Gastrocnemius medialis (tissue), 4 donors: ENCODE measurements at regions not wholly inside any gene's neighbourhood (a gene's known extent, or its start where the extent isn't known, plus 50 kb on each side); places are given as distances from the start of the nearest gene placed in this dataset.

Experiments
- ATAC-seq, 2 donors: fragments of 150-250 bp; one replicate each; pipeline ENCODE4 v1.9.1; 2016
- DNase-seq, 2 donors: peaks; one replicate each; pipeline ENCODE4 v3.0.0-alpha.2; 2019
- H3K27ac ChIP-seq, 4 donors: fragments of 200-600 bp; sonication (generic); 1 replicate in 1 of 4; 2 replicates in 3 of 4; pipeline ENCODE4 v1.5.1; 2016 to 2018; ENCODE audit warnings: mild to moderate bottlenecking in 2 of 4, moderate library complexity in 1 of 4
- H3K27me3 ChIP-seq, 3 donors: fragments of 200-600 bp; sonication (generic) in 2 of 3; 1 replicate in 1 of 3; 2 replicates in 2 of 3; pipeline versions ENCODE4 v1.5.1 to v1.6.0; 2016 to 2019; ENCODE audit warnings: mild to moderate bottlenecking in 1 of 3, moderate library complexity in 1 of 3
- H3K36me3 ChIP-seq, 2 donors: fragments of 200-600 bp; sonication (generic) in 1 of 2; one replicate each; pipeline ENCODE4 v1.5.1; 2017 to 2018
- H3K4me1 ChIP-seq, 2 donors: fragments of 200-600 bp; sonication (generic) in 1 of 2; one replicate each; pipeline ENCODE4 v1.5.1; 2016 to 2017; ENCODE audit warnings: mild to moderate bottlenecking in 2 of 2
- H3K4me3 ChIP-seq, 4 donors: fragments of 200-600 bp; sonication (generic) in 3 of 4; 1 replicate in 1 of 4; 2 replicates in 3 of 4; pipeline ENCODE4 v1.5.1; 2016 to 2019; ENCODE audit warnings: mild to moderate bottlenecking in 2 of 4
- H3K9me3 ChIP-seq, 3 donors: fragments of 200-600 bp; sonication (generic) in 2 of 3; 1 replicate in 1 of 3; 2 replicates in 2 of 3; pipeline ENCODE4 v1.5.1; 2016 to 2019
- CTCF ChIP-seq, 5 experiments: fragments of 450-650 bp in 3 of 5; fragments of 200-600 bp in 2 of 5; sonication (generic) in 2 of 5; IDR thresholded peaks in 4 of 5; conservative IDR thresholded peaks in 1 of 5; 1 replicate in 4 of 5; 2 replicates in 1 of 5; pipeline ENCODE4 v1.5.1; 2016 to 2019; ENCODE audit warnings: antibody characterized with exemption in 5 of 5, mild to moderate bottlenecking in 3 of 5, moderate library complexity in 3 of 5
- POLR2A ChIP-seq, 2 donors: fragments of 450-650 bp; IDR thresholded peaks; one replicate each; pipeline ENCODE4 v1.6.1; 2017; ENCODE audit warnings: antibody characterized with exemption in 2 of 2, mild to moderate bottlenecking in 2 of 2, moderate library complexity in 2 of 2
- in situ Hi-C, 4 donors: fragments of 200-750 bp; cut with MboI; loops; one replicate each; pipeline versions ENCODE4 v1.15.0 to v1.8.0; 2017; ENCODE audit warnings: low sequenced_read_pairs in 4 of 4
- intact Hi-C: fragments of 100-400 bp; cut with DNase I; formaldehyde crosslinking; loops from one replicate; pipeline ENCODE4 v1.15.1; 2023; ENCODE audit warnings: low total_unique reads

GRCh38 chr11:119828006-119828405 is 99.0 kb upstream of the NECTIN1 start:
- H3K27ac ChIP-seq, result no peak overlapping the region
- no peaks in the 10 kb centered on the region for H3K9me3 ChIP-seq
- no peaks in the 10 kb centered on the region for H3K4me1 ChIP-seq
- intact Hi-C loops (no loop called here), in situ Hi-C loops (no loop called here)
- ATAC-seq, result no peak
- TF ChIP-seq POLR2A (IDR thresholded peaks at IDR 0.05), result no peak
- TF ChIP-seq CTCF (IDR thresholded peaks at IDR 0.05 in 4 of 5, conservative IDR thresholded peaks at IDR 0.05 in 1 of 5), result no peak
- H3K27me3 ChIP-seq, result peaks cover 0 to 4% (median 2%) of the 10 kb centered on the region in 3 donors
- H3K36me3 ChIP-seq, result no peaks in the 10 kb centered on the region
- no peak for DNase-seq
- no peak overlapping the region for H3K4me3 ChIP-seq

DNA sequence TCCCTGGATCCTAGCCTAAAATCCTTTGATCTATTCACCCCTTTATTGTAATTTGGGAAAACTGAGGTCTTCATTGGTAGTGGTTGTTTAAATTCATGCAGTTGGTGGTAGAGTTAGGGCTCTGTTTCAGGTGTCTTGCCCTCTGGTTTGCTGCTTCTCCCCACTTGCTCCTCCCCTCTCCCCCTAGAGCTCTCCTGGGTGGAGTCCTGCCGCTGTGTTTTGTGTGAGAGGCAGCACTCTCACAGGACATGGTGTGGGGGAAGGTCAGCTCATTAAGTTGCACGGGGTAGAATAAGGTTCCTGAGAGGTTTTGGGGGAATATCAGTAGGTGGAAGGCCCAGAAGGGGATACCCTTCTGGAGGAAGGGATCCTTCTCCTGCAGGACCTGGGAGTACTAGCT is 98.1 kb upstream of the NECTIN1 start:
- in situ Hi-C loops, result no loop called here
- H3K9me3 ChIP-seq, result no peaks in the 10 kb centered on the region

GRCh38 chr11:119823077-119823476 is 94.1 kb upstream of the NECTIN1 start:
- no peak for DNase-seq
- Histone ChIP-seq H3K4me1 (no peaks in the 10 kb centered on the region), H3K27me3 (peaks cover 0 to 5% (median 2%) of the 10 kb centered on the region in 3 donors), H3K9me3 (no peaks in the 10 kb centered on the region), H3K4me3 (no peak overlapping the region), H3K36me3 (no peaks in the 10 kb centered on the region), H3K27ac (no peak overlapping the region)
- in situ Hi-C loops, result no loop called here
- no peak for ATAC-seq
- TF ChIP-seq POLR2A (IDR thresholded peaks at IDR 0.05) (no peak), CTCF (IDR thresholded peaks at IDR 0.05 in 4 of 5, conservative IDR thresholded peaks at IDR 0.05 in 1 of 5) (no peak)
- intact Hi-C loops, result no loop called here

More for the DNA sequence above, 98.1 kb upstream of the NECTIN1 start:
- Histone ChIP-seq H3K4me1 (no peaks in the 10 kb centered on the region), H3K4me3 (no peak overlapping the region), H3K27me3 (peaks cover 0 to 4% (median 2%) of the 10 kb centered on the region in 3 donors), H3K36me3 (no peaks in the 10 kb centered on the region), H3K27ac (no peak overlapping the region)
- no peak for ATAC-seq
- DNase-seq, result no peak
- intact Hi-C loops, result no loop called here
- TF ChIP-seq POLR2A (IDR thresholded peaks at IDR 0.05), result no peak
- no peak for TF ChIP-seq CTCF (IDR thresholded peaks at IDR 0.05 in 4 of 5, conservative IDR thresholded peaks at IDR 0.05 in 1 of 5)

- in situ Hi-C loops, result no loop called here
- H3K36me3 ChIP-seq, result no peaks in the 10 kb centered on the region
- no peak overlapping the region for H3K4me3 ChIP-seq
- H3K27ac ChIP-seq, result no peak overlapping the region
- no peaks in the 10 kb centered on the region for H3K9me3 ChIP-seq
- H3K27me3 ChIP-seq, result peaks cover 0 to 5% (median 0%) of the 10 kb centered on the region in 3 donors
- ATAC-seq (no peak), DNase-seq (no peak)
- intact Hi-C loops, result no loop called here
- H3K4me1 ChIP-seq, result no peaks in the 10 kb centered on the region
- TF ChIP-seq CTCF (IDR thresholded peaks at IDR 0.05 in 4 of 5, conservative IDR thresholded peaks at IDR 0.05 in 1 of 5) (no peak), POLR2A (IDR thresholded peaks at IDR 0.05) (no peak)
Observed at GRCh38 chr11:119816660-119817059, 87.7 kb upstream of the NECTIN1 start.

DNA sequence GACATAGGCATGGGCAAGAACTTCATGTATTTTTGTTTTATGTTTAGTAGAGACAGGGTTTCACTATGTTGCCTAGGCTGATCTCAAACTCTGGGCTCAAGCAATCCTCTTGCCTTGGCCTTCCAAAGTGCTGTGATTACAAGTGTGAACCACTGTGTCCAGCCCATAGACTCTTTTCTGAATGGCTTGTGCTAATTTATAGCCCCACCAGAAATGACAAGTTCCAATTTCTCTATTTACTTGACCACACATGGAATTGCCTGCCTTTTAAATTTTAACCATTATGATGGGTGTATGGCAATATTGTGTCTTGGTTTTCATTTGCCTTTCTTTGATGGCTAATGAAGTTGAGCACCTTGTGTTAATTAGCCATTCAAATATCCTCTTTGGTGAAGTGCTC is 85.8 kb upstream of the NECTIN1 start:
- ATAC-seq (no peak), DNase-seq (no peak)
- H3K27me3 ChIP-seq, result no peaks in the 10 kb centered on the region
- H3K27ac ChIP-seq, result no peak overlapping the region
- no peaks in the 10 kb centered on the region for H3K4me1 ChIP-seq
- in situ Hi-C loops, result no loop called here
- H3K9me3 ChIP-seq, result no peaks in the 10 kb centered on the region
- intact Hi-C loops, result no loop called here
- TF ChIP-seq CTCF (IDR thresholded peaks at IDR 0.05 in 4 of 5, conservative IDR thresholded peaks at IDR 0.05 in 1 of 5) (no peak), POLR2A (IDR thresholded peaks at IDR 0.05) (no peak)
- H3K36me3 ChIP-seq, result no peaks in the 10 kb centered on the region
- H3K4me3 ChIP-seq, result no peak overlapping the region
